ENCODE measurements at regions not wholly inside any gene's neighbourhood (a gene's known extent, or its start where the extent isn't known, plus 50 kb on each side); places are given as distances from the start of the nearest gene placed in this dataset.

DNA sequence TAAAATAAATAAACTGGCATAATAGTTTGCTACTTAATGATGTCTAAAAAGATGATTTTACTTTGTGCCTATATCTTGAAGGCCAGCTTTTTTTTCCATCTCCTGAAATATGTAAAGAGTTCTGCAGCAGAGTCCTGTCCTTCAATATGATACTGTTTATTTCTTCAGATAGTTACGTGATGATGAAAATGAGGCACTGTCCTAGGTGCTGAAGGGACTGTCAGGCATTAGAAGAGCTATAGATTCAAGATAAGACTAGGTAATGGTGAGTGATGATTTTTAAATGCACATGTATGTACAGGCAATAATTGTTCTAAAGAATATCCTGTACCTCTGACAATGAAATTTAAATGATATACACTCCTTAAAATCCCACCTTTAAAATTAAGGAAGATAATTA, 326.9 kb upstream of the DNAJC19 start:
- TF ChIP-seq, protein P1, sequence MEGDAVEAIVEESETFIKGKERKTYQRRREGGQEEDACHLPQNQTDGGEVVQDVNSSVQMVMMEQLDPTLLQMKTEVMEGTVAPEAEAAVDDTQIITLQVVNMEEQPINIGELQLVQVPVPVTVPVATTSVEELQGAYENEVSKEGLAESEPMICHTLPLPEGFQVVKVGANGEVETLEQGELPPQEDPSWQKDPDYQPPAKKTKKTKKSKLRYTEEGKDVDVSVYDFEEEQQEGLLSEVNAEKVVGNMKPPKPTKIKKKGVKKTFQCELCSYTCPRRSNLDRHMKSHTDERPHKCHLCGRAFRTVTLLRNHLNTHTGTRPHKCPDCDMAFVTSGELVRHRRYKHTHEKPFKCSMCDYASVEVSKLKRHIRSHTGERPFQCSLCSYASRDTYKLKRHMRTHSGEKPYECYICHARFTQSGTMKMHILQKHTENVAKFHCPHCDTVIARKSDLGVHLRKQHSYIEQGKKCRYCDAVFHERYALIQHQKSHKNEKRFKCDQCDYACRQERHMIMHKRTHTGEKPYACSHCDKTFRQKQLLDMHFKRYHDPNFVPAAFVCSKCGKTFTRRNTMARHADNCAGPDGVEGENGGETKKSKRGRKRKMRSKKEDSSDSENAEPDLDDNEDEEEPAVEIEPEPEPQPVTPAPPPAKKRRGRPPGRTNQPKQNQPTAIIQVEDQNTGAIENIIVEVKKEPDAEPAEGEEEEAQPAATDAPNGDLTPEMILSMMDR (IDR thresholded peaks at IDR 0.05) = no peak
- TF ChIP-seq POLR2A (IDR thresholded peaks at IDR 0.05) = no peak

All from heart left ventricle (tissue), 13 donors.